Progenitor cell of endocrine pancreas (in vitro differentiated cells): ENCODE measurements at regions not wholly inside any gene's neighbourhood (a gene's known extent, or its start where the extent isn't known, plus 50 kb on each side); places are given as distances from the start of the nearest gene placed in this dataset.

Source experiments
- DNase-seq: peaks from one replicate; pipeline ENCODE4 v3.0.0; 2021; ENCODE audit warnings: low spot score; ENCODE audit not compliant: unreplicated experiment
- H3K27ac Mint-ChIP-seq: 2 replicates; pipeline ENCODE4 v1.8.0; 2021; ENCODE audit warnings: mild to moderate bottlenecking, moderate library complexity, mixed read lengths
- H3K27me3 Mint-ChIP-seq: 2 replicates; pipeline ENCODE4 v1.8.0; 2021; ENCODE audit warnings: mixed read lengths
- H3K36me3 Mint-ChIP-seq: 2 replicates; pipeline ENCODE4 v1.8.0; 2022; ENCODE audit warnings: mixed read lengths; ENCODE audit not compliant: insufficient read depth
- H3K4me1 Mint-ChIP-seq: 2 replicates; pipeline ENCODE4 v1.8.0; 2021; ENCODE audit warnings: low read depth, mixed read lengths
- H3K4me3 Mint-ChIP-seq: 2 replicates; pipeline ENCODE4 v1.8.0; 2021; ENCODE audit warnings: low read depth, mild to moderate bottlenecking, moderate library complexity, mixed read lengths
- H3K9me3 Mint-ChIP-seq: 2 replicates; pipeline ENCODE4 v1.8.0; 2021; ENCODE audit warnings: low read depth, mixed read lengths
- CTCF ChIP-seq: fragments of 200-600 bp; sonication (generic); IDR thresholded peaks from one replicate; pipeline ENCODE4 v1.5.0; 2021; ENCODE audit warnings: antibody characterized with exemption, mild to moderate bottlenecking; ENCODE audit not compliant: unreplicated experiment

GRCh38 chrX:4675686-4676300 lies 962.3 kb upstream of the PRKX start:
- no peak for TF ChIP-seq CTCF
- Mint-ChIP-seq H3K4me3 (no peak overlapping the region), H3K27me3 (no peaks in the 10 kb centered on the region), H3K9me3 (peaks cover 2% of the 10 kb centered on the region), H3K4me1 (peaks cover 11% of the 10 kb centered on the region), H3K36me3 (no peaks in the 10 kb centered on the region), H3K27ac (no peak overlapping the region)
- no peak for DNase-seq

- Mint-ChIP-seq H3K9me3 (peaks cover 2% of the 10 kb centered on the region), H3K4me3 (no peak overlapping the region), H3K36me3 (no peaks in the 10 kb centered on the region), H3K27ac (no peak overlapping the region), H3K27me3 (no peaks in the 10 kb centered on the region), H3K4me1 (peaks cover 11% of the 10 kb centered on the region)
- no peak for TF ChIP-seq CTCF
- no peak for DNase-seq
These were observed 960.8 kb upstream of the PRKX start for GRCh38 chrX:4674028-4674782.

DNA sequence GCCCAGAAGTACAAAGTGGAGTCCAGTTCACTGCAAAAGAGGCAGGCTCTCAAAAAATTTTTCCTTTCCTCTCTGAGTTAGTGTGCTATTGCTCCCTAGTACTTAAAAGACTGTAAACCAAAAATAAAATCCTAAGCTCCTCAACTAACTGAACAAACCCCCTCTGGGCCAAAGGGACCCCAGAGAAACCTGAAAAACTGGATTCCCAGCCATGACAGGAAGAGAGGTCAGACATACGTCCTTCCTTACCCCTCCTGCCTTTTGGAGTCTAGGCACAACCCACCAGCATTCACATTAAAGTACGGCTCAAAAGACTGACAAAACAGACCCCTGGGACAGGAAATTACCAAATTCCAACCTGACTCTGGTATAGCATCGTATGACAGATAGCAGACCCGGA lies 957.9 kb upstream of the PRKX start:
- Mint-ChIP-seq H3K27ac (no peak overlapping the region), H3K4me1 (peaks cover 11% of the 10 kb centered on the region), H3K4me3 (no peak overlapping the region), H3K27me3 (no peaks in the 10 kb centered on the region), H3K36me3 (peaks cover 1% of the 10 kb centered on the region), H3K9me3 (peaks cover 10% of the 10 kb centered on the region)
- DNase-seq = no peak
- no peak for TF ChIP-seq CTCF

DNA sequence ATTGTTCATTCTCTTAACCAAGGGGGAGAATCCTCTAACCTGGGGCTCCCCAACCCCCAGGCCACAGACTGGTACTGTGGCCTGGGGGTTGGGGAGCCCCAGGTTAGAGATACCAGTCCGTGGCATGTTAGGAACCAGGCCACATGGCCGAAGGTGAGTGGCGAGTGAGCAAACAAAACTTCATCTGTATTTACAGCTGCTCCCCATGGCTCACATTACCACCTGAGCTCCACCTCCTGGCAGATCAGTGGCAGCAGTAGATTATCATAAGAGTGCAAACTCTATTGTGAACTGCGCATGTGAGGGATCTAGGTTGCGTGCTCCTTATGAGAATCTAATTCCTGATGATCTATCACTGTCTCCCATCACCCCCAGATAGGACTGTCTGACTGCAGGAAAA lies 957.2 kb upstream of the PRKX start:
- H3K4me3 Mint-ChIP-seq = no peak overlapping the region
- no peak overlapping the region for H3K27ac Mint-ChIP-seq
- H3K4me1 Mint-ChIP-seq = peaks cover 4% of the 10 kb centered on the region
- peaks cover 1% of the 10 kb centered on the region for H3K36me3 Mint-ChIP-seq
- peaks cover 10% of the 10 kb centered on the region for H3K9me3 Mint-ChIP-seq
- DNase-seq = no peak
- no peaks in the 10 kb centered on the region for H3K27me3 Mint-ChIP-seq
- no peak for TF ChIP-seq CTCF

GRCh38 chrX:4668802-4669536 lies 955.5 kb upstream of the PRKX start:
- Mint-ChIP-seq H3K27ac (no peak overlapping the region), H3K4me1 (no peaks in the 10 kb centered on the region), H3K27me3 (no peaks in the 10 kb centered on the region), H3K36me3 (peaks cover 1% of the 10 kb centered on the region), H3K9me3 (peaks cover 8% of the 10 kb centered on the region), H3K4me3 (no peak overlapping the region)
- DNase-seq = no peak
- no peak for TF ChIP-seq CTCF
